GM18867 (cell line): ENCODE measurements at regions not wholly inside any gene's neighbourhood (a gene's known extent, or its start where the extent isn't known, plus 50 kb on each side); places are given as distances from the start of the nearest gene placed in this dataset.

Experiments used
- ATAC-seq: cut with Tn5 transposase; IDR thresholded peaks from one replicate; pipeline ENCODE4 v1.9.1; 2021; ENCODE audit warnings: mild to moderate bottlenecking, moderate library complexity; ENCODE audit not compliant: unreplicated experiment

DNA sequence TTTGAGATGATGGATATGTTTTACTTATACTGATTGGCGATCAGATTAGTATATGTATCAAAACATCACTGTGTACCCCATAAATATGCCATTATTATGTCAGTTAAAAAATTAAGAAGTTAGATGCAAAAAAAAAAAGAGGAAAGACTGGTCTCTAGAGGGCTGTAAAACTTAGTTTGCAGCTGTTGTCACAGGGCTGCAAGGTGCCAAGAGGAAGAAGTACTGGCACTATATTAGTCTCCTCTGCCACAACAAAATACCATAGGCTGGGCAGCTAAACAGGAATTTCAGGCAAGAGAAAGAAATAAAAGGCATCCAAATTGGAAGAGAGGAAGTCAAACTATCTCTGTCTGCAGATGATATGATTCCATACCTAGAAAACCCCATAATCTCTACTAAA, 177.8 kb upstream of the PLPP4 start:
- ATAC-seq: no peak

DNA sequence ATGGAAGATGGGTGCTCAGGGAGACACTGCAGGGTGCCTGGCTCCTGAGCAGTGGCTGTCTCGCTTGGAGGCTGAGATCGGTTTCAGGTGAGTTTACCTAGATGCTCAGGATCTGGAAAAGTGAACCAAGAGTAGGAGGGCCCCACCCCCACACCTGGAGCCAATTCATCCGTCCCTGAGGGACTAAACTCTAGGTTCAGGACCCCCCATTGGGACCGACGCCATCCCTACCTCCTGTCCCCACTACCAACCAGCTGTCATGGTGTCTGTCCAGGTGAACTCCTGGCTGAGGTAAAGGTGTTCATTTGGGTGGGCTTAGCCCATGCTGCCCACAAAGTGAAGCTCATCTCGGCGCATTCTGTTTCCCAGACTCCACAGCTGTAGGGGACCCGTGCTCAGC, 174.6 kb upstream of the PLPP4 start:
- ATAC-seq: no peak

GRCh38 chr10:120282846-120283492, 174.1 kb upstream of the PLPP4 start:
- no peak for ATAC-seq

DNA sequence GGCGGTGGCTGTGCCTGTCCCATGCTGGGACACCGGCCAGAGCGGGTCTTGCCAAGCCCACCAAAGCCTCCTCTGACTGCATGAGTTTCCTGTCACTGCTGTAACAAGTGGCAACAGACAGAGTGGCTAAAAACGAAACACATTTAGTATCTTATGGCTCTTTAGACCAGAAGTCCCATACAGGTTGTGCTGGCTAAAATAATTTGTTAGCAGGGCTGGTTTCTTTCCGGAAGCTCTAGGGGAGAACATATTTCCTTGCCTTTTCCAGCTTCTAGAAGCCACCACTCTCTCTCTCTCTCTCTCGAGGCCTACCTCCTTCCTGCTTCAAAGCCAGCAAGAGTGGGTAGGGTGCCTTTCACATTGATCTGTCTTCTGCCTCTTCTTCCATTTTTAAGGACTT, 171.6 kb upstream of the PLPP4 start:
- ATAC-seq: no peak

- no peak for ATAC-seq
Measured at GRCh38 chr10:120286280-120286679, 170.7 kb upstream of the PLPP4 start.

GRCh38 chr10:120300513-120300912, 156.5 kb upstream of the PLPP4 start:
- ATAC-seq: no peak

GRCh38 chr10:120308589-120308988, 148.4 kb upstream of the PLPP4 start:
- ATAC-seq: no peak

GRCh38 chr10:120313715-120314114, 143.3 kb upstream of the PLPP4 start:
- no peak for ATAC-seq

- no peak for ATAC-seq
Measured at GRCh38 chr10:120314442-120314841, 142.6 kb upstream of the PLPP4 start.

- ATAC-seq: no peak
Measured at GRCh38 chr10:120318862-120319261, 138.2 kb upstream of the PLPP4 start.

- no peak for ATAC-seq
Measured at GRCh38 chr10:120327675-120328074, 129.4 kb upstream of the PLPP4 start.

DNA sequence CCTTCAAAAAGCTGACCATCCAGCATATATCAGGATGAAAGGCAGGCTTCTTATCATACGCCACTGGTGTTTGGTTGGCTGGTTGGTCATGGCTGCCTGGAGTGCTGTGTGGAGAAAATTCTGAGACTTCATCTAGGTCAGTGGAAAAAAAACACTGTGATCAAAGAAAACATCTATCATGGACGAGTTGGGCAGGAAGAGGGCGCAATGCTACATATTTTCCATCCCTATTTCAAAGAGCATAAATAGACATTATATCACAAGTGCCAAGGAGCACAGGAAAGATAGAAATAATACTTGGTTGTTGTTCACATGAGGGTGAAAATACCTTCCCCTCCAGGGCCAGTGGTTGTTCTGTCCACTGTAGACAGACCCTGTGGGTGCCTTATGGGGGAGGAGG, 128.4 kb upstream of the PLPP4 start:
- no peak for ATAC-seq

DNA sequence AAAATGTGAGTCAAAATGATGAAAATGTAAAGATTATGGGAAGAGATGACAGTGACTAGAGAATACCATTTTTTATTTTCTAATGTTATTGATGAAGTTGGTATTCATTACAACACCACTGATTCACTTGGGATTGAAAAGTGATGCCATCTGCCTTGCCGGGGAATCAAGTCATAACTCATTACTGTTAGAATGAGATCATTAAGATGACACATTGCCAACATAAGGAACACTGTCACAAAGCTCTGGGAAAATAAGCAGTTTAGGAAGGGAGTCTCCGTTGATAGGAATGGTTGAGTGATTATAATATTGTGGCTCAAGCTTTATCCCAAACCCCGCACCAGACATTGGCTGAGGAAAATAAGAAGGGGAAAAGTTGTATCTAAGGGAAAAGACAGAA, 121.5 kb upstream of the PLPP4 start:
- no peak for ATAC-seq

GRCh38 chr10:120336306-120336910, 120.6 kb upstream of the PLPP4 start:
- no peak for ATAC-seq

DNA sequence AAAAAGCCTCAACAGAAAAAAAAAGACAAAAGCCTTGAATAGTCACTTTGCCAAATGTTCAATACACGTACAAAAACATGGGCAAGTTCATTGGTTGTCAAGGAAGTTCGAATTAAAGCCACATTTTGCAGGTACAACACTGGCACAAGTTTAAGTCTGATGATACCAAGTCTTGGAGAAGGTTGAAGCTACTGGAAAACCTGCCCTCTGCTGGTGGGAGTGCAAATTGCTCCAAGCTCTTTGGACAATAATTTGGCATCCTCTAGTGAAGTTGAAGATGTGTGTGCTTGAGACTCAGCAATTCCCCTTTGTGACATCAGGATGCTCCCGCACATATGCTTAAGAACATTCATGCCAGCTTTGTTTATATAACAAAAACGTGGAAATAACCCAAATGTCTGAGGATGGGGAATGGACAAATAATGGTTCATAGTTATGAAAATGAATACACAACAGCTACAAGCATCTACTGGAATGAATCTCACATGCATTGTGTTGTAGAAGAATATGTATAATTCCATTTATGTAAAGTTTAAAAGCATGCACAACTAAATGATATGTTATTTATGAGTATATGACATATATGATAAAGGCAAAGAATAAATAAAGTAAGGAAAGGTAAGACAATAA, 120.0 kb upstream of the PLPP4 start:
- peak; percentile 70 for ATAC-seq

- no peak for ATAC-seq
Measured at GRCh38 chr10:120342115-120342714, 114.8 kb upstream of the PLPP4 start.

GRCh38 chr10:120345186-120345585, 111.8 kb upstream of the PLPP4 start:
- ATAC-seq: no peak

GRCh38 chr10:120347644-120348043, 109.4 kb upstream of the PLPP4 start:
- ATAC-seq: no peak

- no peak for ATAC-seq
Measured at GRCh38 chr10:120349069-120349468, 108.0 kb upstream of the PLPP4 start.

DNA sequence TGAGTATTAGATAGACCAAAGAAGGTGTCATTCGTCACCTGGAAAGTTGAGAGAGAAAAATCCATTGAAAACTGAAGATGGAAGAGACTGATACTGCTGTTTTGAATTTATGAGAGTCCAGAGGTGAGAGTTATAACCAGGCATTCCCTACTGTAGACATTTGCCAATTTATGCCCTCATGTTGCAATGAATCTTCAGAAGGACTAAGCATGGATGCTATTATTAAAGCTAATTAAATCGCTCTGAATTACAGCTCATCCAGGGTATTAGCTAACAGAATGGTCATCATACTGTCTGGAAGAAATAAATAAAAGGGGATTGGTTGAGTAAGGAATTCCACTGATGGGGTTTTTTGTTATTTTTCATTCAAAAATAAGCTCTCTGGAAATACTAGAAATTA, 101.6 kb upstream of the PLPP4 start:
- ATAC-seq: no peak

GRCh38 chr10:120360571-120360970, 96.5 kb upstream of the PLPP4 start:
- ATAC-seq: no peak

DNA sequence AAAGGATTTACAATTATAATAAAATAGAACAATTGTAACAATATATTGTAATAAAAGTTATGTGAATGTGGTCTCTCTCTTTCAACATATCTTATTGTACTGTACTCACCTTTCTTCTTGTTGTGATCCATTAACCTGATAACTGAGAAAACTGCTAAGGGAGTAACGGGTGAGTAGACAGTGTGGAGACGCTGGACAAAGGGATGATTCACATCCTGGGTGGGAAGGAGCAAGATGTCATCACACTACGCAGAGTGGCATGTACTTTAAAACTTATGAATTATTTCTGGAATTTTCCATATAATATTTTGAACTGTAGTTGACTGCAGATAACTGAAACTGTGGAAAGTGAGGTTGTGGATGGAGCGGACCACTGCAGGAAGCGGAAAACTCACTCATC, 91.2 kb upstream of the PLPP4 start:
- no peak for ATAC-seq
